Suprapubic skin (tissue), 4 donors: ENCODE measurements at regions not wholly inside any gene's neighbourhood (a gene's known extent, or its start where the extent isn't known, plus 50 kb on each side); places are given as distances from the start of the nearest gene placed in this dataset.

Experiments
- DNase-seq, 2 donors: peaks; one replicate each; pipeline ENCODE4 v3.0.0-alpha.2; 2019; ENCODE audit warnings: low spot score in 2 of 2
- H3K27ac ChIP-seq: fragments of 200-600 bp; sonication (generic); one replicate; pipeline ENCODE4 v1.5.1; 2019
- H3K27me3 ChIP-seq: fragments of 200-600 bp; sonication (generic); one replicate; pipeline ENCODE4 v1.5.1; 2019
- H3K36me3 ChIP-seq: fragments of 200-600 bp; sonication (generic); one replicate; pipeline ENCODE4 v1.5.1; 2019
- H3K4me1 ChIP-seq: fragments of 200-600 bp; sonication (generic); one replicate; pipeline ENCODE4 v1.5.1; 2019
- H3K4me3 ChIP-seq: fragments of 200-600 bp; sonication (generic); one replicate; pipeline ENCODE4 v1.5.1; 2019; ENCODE audit warnings: mild to moderate bottlenecking
- H3K9me3 ChIP-seq: fragments of 200-600 bp; sonication (generic); one replicate; pipeline ENCODE4 v1.5.1; 2019
- EP300 ChIP-seq: sonication (generic); formaldehyde crosslinking; IDR thresholded peaks from one replicate; pipeline ENCODE4 v1.6.1; 2017; ENCODE audit warnings: antibody characterized with exemption
- POLR2A ChIP-seq, 2 donors: fragments of 450-650 bp; IDR thresholded peaks; one replicate each; pipeline ENCODE4 v1.6.1; 2017; ENCODE audit warnings: antibody characterized with exemption in 2 of 2, mild to moderate bottlenecking in 2 of 2, moderate library complexity in 2 of 2
- POLR2AphosphoS5 ChIP-seq, 3 donors: sonication (generic); formaldehyde crosslinking; IDR thresholded peaks; one replicate each; pipeline ENCODE4 v1.6.1; 2017; ENCODE audit warnings: antibody characterized with exemption in 3 of 3
- WGBS: methylation state at CpG from one replicate; pipeline ENCODE4 v1.1.5; 2018; 5-methylcytosine and 5-hydroxymethylcytosine counted together
- TF ChIP-seq, protein P1 (sequence below), 2 donors: fragments of 200-600 bp in 1 of 2; fragments of 450-650 bp in 1 of 2; sonication (generic) in 1 of 2; IDR thresholded peaks; one replicate each; pipeline ENCODE4 v1.5.1; 2016 to 2019; ENCODE audit warnings: antibody characterized with exemption in 2 of 2, mild to moderate bottlenecking in 1 of 2, moderate library complexity in 1 of 2

DNA sequence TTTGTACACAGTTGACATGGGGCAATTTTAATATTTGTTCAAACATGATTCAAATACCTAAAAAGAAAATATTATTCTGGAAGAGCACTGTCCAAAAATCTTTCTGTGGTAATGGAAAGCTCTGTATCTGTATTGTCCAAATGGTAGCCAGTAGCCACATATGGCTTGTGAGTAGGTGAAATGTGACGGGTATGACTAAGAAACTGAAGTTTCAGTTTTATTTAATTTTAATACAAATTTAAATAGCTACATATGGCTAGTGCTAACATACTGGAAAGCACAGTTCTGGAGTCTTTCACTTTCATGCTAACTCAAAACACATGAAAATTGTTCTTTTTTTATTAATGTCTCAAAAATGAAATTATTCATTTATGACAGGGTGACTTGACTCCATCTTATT is 132.6 kb downstream of the PLK2 start:
- no peak overlapping the region for H3K27ac ChIP-seq
- H3K4me3 ChIP-seq, result no peak overlapping the region
- no peaks in the 10 kb centered on the region for H3K9me3 ChIP-seq
- H3K4me1 ChIP-seq, result no peaks in the 10 kb centered on the region
- DNase-seq, result no peak
- WGBS, result 57% methylated on average over 1 of the region's 1 CpG
- TF ChIP-seq, protein P1, sequence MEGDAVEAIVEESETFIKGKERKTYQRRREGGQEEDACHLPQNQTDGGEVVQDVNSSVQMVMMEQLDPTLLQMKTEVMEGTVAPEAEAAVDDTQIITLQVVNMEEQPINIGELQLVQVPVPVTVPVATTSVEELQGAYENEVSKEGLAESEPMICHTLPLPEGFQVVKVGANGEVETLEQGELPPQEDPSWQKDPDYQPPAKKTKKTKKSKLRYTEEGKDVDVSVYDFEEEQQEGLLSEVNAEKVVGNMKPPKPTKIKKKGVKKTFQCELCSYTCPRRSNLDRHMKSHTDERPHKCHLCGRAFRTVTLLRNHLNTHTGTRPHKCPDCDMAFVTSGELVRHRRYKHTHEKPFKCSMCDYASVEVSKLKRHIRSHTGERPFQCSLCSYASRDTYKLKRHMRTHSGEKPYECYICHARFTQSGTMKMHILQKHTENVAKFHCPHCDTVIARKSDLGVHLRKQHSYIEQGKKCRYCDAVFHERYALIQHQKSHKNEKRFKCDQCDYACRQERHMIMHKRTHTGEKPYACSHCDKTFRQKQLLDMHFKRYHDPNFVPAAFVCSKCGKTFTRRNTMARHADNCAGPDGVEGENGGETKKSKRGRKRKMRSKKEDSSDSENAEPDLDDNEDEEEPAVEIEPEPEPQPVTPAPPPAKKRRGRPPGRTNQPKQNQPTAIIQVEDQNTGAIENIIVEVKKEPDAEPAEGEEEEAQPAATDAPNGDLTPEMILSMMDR (IDR thresholded peaks at IDR 0.05), result no peak
- TF ChIP-seq POLR2AphosphoS5 (IDR thresholded peaks at IDR 0.05) (no peak), EP300 (no peak), POLR2A (IDR thresholded peaks at IDR 0.05) (no peak)
- H3K27me3 ChIP-seq, result no peaks in the 10 kb centered on the region
- no peaks in the 10 kb centered on the region for H3K36me3 ChIP-seq

DNA sequence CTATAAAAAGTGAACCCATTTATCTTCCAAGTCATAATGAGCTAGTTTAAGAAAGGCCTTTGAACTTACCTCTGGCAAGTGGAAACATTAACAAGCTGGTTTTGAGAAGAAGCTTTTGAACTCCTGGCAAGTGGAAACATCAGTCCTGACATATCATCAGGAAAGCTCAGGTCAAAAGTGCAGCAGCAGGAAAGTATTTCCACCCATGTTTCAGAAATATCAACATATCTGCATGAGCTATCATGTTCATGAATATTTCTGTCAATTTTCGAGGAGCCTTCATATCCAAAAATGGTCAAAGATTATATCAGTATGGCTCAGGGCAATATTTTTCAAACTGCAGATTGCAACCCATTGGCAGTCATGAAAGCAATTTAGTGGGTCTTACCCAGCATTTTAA is 133.9 kb downstream of the PLK2 start:
- no peak overlapping the region for H3K4me3 ChIP-seq
- H3K27ac ChIP-seq, result no peak overlapping the region
- TF ChIP-seq, protein P1 (IDR thresholded peaks at IDR 0.05), result no peak
- TF ChIP-seq POLR2A (IDR thresholded peaks at IDR 0.05), result no peak
- TF ChIP-seq POLR2AphosphoS5 (IDR thresholded peaks at IDR 0.05), result no peak
- no peak for TF ChIP-seq EP300
- DNase-seq, result no peak
- WGBS, result 31% methylated on average over 1 of the region's 1 CpG
- no peaks in the 10 kb centered on the region for H3K36me3 ChIP-seq
- no peaks in the 10 kb centered on the region for H3K4me1 ChIP-seq
- no peaks in the 10 kb centered on the region for H3K9me3 ChIP-seq
- H3K27me3 ChIP-seq, result no peaks in the 10 kb centered on the region

DNA sequence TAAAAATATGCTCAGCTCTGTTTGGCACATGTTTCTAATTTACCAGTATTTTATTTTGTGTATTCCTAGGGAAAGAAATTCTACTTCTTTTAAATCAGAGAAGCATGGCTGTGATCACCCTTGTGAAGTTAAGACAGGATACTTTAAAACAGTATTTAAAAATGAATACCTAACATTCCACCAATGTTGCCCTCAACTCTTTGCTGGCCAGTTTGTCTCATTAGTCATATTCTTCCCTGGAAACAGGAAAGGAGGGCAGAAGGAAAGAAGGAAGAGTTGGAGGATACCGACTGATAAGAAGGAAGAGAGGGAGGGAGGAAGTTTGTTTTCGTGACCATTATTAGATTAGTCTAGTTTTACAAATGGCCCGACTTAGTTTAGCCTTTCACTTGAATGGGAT is 137.4 kb downstream of the PLK2 start:
- Histone ChIP-seq H3K27me3 (no peaks in the 10 kb centered on the region), H3K4me3 (no peak overlapping the region), H3K4me1 (no peaks in the 10 kb centered on the region), H3K27ac (no peak overlapping the region), H3K36me3 (no peaks in the 10 kb centered on the region), H3K9me3 (no peaks in the 10 kb centered on the region)
- 63% methylated on average over 3 of the region's 3 CpGs for WGBS
- TF ChIP-seq POLR2AphosphoS5 (IDR thresholded peaks at IDR 0.05) (no peak), EP300 (no peak), POLR2A (IDR thresholded peaks at IDR 0.05) (no peak)
- TF ChIP-seq, protein P1 (IDR thresholded peaks at IDR 0.05), result no peak
- DNase-seq, result no peak

DNA sequence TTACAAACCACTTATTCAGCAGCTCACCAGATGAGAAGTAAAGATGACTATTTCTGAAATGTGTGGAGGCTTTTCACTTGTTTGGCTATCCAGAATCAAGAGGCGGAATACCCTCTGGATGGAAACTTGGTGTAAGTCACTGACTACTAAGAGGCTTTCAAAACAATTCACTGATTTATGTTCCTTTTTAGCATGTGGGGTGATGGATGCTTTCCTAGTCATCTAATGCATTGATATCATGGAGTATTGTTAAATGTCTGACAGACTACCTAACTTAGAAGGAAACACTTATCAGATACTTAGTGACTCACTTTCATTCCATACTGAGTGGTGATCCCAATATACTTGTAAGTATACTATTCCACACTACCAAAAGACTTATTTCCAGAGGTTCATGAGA is 141.4 kb downstream of the PLK2 start:
- H3K27me3 ChIP-seq, result no peaks in the 10 kb centered on the region
- 81% methylated on average over 1 of the region's 1 CpG for WGBS
- no peak overlapping the region for H3K27ac ChIP-seq
- TF ChIP-seq, protein P1 (IDR thresholded peaks at IDR 0.05), result no peak
- TF ChIP-seq EP300 (no peak), POLR2AphosphoS5 (IDR thresholded peaks at IDR 0.05) (no peak), POLR2A (IDR thresholded peaks at IDR 0.05) (no peak)
- no peak overlapping the region for H3K4me3 ChIP-seq
- no peaks in the 10 kb centered on the region for H3K4me1 ChIP-seq
- no peak for DNase-seq
- no peaks in the 10 kb centered on the region for H3K36me3 ChIP-seq
- no peaks in the 10 kb centered on the region for H3K9me3 ChIP-seq

DNA sequence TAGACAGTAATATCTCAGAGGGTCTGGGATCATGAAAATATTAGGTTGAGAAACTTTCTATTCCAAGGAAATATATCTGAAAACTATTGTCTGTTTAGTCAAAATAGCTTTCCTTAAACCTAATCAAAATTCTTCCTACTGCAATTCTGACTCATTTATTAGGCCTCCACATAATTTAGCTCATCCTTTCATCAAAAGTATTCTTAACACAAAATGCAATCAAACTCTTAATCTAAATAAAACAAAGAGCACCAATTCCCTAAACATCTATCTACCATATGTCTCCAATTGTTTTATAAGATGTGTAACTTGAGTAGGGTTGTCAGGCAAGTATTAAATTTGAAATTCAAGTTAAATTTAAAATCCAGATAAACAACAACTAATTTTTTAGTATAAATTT is 142.1 kb downstream of the PLK2 start:
- Histone ChIP-seq H3K4me1 (no peaks in the 10 kb centered on the region), H3K27me3 (no peaks in the 10 kb centered on the region), H3K4me3 (no peak overlapping the region), H3K27ac (no peak overlapping the region), H3K9me3 (no peaks in the 10 kb centered on the region), H3K36me3 (no peaks in the 10 kb centered on the region)
- TF ChIP-seq POLR2A (IDR thresholded peaks at IDR 0.05), result no peak
- TF ChIP-seq, protein P1 (IDR thresholded peaks at IDR 0.05), result no peak
- TF ChIP-seq EP300, result no peak
- TF ChIP-seq POLR2AphosphoS5 (IDR thresholded peaks at IDR 0.05), result no peak
- DNase-seq, result no peak
